Left ventricle myocardium superior (tissue), 1 donor: ENCODE measurements at regions not wholly inside any gene's neighbourhood (a gene's known extent, or its start where the extent isn't known, plus 50 kb on each side); places are given as distances from the start of the nearest gene placed in this dataset.

Source experiments
- ATAC-seq: fragments of 200-7000 bp; cut with Tn5 transposase; one replicate; pipeline ENCODE4 v1.9.1; 2020; ENCODE audit warnings: mild to moderate bottlenecking, moderate library complexity
- DNase-seq: peaks from one replicate; pipeline ENCODE4 v3.0.0-alpha.2; 2020
- intact Hi-C: fragments of 100-400 bp; cut with micrococcal nuclease; formaldehyde crosslinking; loops from one replicate; pipeline ENCODE4 v1.11.0; 2022
- donor health status: DM: no; HTN: yes; CAD: no; lungs with severe emphysema.

GRCh38 chr3:182609575-182610156 is 183.6 kb upstream of the ATP11B start:
- intact Hi-C loops, result no loop called here
- no peak for DNase-seq
- no peak for ATAC-seq

DNA sequence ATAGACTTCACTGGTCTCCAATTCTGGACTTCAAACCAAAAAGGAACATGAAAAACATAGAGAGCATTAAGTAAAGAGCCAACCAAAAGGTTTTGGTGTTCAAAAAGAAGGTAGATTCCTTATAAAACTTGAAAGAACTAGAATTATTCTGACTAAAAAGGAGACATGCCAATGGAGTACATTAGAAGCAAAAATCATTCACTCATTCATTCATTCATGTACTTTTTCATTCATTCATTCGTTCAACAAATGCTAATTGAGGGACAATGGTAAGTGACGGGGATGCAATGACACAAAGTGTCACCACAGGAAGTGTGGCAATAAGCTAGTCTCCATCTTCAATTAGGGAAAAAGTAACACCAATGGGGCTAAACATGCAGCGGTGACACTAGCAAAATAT is 181.0 kb upstream of the ATP11B start:
- DNase-seq (no peak), ATAC-seq (no peak)
- intact Hi-C loops, result no loop called here

- ATAC-seq, result no peak
- DNase-seq, result no peak
- intact Hi-C loops, result no loop called here
Measured at GRCh38 chr3:182617500-182617899, 175.8 kb upstream of the ATP11B start.

DNA sequence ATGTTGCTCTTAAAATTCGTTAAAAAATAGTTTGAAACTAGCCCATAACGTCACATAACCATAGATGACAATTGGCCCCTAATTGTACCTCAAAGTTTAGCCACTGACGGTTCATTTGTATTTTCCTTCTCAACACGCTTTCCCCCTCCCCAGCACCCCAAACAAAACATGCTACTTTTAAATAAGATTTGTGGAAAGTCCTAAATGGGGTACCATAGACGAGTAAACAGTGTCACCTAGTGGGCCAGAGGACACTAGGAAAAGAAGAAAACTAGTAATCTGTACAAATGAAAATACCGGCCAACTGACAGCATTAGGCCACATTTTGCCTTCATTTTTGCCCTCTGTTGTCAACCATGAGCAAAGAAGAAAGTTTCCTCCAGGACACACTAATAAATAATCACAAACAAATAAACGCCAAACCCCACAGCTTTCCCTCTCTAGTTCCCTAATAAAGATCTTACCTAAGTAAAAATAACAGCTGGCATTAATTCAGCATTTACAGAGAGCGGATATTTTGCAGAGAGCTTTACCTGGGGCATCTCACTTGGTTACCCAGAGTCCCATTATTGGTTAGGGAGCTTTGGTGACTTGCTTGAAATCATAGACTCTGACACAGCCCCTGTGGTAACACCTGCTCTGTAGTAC is 175.1 kb upstream of the ATP11B start:
- intact Hi-C loops, result no loop called here
- no peak for ATAC-seq
- DNase-seq, result no peak

DNA sequence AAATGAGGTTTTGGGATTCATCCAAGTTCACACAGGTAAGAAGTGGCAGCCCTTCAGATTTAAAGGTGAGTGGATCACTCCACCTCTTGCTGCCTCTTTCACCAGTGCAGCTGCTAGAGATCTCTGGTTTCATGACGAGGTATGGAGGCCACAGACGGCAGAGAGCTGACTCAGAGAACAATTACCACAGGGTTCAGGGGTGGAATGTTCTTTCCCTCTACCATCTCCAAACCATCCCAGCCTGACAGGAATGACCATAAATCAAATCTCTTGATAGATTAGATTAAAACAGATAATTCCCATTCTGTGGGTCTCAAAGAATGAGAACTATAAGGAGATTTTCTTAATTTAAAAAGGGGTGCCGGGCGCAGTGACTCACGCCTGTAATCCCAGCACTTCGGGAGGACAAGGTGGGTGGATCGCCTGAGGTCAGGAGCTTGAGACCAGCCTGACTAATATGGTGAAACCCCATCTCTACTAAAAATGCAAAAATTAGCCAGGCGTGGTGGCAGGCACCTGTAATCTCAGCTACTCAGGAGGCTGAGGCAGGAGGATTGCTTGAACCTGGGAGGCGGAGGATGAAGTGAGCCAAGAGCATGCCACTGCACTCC is 174.2 kb upstream of the ATP11B start:
- no peak for ATAC-seq
- no peak for DNase-seq
- intact Hi-C loops, result no loop called here

DNA sequence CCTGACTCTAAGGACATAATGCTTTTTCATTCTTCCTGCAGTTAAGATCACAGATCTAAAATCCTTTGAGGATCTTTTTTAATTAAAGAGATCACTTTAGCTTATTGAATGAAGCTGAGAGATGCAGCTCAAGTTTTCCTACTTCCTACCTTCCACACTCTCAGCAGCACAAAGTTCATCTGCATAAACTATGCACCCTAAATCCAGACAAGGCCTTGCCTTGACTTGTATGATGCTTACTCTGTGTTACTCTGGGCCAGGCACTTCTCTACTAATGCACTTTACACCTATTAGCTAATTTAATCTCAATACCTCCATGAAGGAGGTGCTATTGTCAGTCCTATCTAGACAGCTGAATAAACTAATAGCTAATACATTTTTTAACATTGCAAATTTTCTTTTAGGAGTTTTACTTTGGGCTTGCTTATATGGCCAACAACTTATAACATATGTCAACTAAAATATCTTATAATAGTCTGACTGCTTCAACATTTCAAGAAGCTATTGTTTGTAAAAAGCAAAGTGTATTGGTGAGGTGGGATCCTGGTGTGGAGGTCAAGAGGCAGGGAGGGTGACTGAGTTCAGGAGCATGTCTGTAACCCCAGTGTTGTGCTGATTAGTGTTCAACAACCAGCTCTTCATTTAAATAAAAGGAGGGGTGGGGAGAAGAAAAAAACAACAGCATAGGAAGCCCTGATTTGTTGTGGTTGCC is 172.4 kb upstream of the ATP11B start:
- DNase-seq (no peak), ATAC-seq (no peak)
- intact Hi-C loops, result no loop called here

- intact Hi-C loops, result no loop called here
- ATAC-seq (no peak), DNase-seq (no peak)
Measured at GRCh38 chr3:182621435-182622240, 171.7 kb upstream of the ATP11B start.

DNA sequence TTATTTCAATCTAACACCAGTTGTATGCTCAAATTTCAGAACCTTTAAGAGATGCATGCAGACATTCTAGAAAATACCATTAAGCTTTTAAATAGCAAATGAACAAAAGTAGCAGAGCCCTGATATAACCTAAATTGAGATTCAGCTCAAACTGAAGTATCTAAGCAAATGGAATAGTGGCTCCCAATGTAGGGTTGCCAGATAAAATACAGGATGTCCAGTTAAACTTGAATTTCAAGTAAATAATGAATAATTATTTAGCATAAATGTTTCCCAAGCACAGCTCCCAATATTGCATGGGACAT is 171.1 kb upstream of the ATP11B start:
- intact Hi-C loops, result no loop called here
- no peak for DNase-seq
- ATAC-seq, result no peak

DNA sequence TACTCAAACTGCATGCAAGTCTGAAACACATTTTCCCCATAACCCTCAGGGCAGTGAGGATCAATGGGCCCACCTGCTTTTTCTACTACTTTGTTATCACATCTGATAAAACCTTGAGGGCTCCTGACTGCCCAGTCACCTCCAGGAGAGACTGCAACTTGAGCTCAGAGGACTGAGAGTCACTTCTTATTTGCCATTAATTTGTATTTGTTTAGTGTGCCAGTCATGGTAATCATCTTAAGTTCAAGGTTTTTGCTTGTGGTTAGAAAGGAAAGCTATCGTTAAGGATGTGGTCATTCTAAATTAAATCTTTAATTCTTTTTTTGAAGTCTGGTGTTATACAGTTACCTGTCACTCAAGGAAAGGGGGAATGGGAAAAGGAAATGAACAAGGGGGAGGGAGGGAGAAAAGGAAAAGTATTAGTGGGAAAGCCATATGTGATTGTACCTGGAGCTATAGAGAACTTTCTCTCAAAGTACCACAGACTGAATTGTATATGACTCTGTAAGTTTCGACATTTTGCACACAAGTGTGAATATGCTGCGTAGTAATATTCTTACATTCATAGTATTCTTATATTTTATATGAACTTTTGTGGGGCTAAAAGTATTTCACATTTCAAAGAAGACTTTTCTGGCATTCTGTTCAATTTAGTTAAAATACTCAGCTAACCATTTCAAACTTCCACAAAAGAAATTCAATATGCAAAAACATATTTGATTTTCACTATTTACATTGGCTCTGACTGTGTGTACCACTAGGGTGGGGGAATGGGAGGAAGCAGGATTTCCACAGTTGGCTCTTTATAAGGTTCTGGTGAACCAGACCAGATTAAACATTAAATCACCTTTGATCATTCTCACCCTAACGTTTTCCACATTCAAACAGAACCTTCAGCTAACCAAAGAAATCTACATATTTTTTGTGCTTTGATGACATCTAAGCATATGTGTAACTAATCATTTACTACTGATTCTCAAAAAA is 166.5 kb upstream of the ATP11B start:
- DNase-seq (no peak), ATAC-seq (no peak)
- intact Hi-C loops, result no loop called here

DNA sequence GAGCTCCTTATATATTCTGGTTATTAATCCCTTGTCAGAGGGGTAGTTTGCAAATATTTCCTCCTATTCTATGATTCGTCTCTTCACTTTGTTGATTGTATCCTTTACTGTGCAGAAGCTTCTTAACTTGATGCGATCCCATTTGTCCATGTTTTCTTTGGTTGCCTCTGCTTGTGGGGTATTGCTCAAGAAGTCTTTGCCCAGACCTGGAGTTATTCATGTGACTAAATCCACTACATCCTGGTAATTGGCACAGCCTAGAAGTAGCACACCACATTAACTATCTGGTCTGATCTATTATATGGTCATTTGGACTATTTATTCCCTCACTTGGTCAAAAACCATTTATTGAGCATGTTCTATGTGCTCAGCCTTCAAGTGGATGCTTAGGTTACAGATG is 164.8 kb upstream of the ATP11B start:
- intact Hi-C loops, result no loop called here
- ATAC-seq (no peak), DNase-seq (no peak)

GRCh38 chr3:182629521-182629920 is 163.8 kb upstream of the ATP11B start:
- DNase-seq, result no peak
- intact Hi-C loops, result no loop called here
- ATAC-seq, result no peak

DNA sequence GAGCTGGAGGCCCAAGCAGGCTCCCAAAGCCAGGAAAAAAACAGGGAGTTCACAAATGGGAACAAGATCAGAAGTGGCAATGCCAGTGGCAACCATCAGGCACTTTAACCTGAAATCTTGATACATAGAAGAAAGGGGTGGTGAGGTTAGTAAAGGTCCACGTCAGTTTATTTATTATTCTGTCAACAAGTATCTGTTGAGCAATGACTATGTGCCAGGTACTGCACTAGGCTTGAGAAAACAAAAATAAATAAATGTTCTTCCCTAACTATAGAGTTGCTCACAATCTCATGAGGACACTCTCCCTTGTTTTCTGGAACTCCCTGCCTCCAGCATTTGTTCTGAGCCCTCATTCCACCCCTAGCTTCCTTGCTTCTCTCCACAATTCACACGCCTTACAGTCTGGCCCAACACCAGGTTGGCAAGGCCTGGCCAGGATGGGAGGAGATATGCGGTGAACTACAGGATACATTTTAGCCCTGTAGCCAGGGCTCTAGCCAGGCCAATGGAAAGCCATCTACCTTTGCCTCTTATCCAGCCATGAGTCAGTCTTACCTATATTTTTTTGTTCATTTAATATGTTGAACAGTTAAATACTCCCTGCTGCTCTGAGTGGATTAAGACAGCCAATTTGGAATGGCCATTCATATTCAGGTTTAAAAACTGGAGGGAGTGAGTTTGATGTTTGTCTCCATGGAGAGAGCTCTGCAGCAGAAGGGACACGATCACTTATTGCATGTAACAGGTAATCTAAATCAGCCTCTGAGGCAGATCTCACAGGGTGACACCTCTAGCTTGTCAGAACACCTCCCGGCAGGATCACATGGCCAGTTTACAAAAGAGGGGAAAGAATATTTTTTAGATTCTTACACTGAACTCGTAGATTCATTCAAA is 161.9 kb upstream of the ATP11B start:
- ATAC-seq (no peak), DNase-seq (no peak)
- intact Hi-C loops, result no loop called here

GRCh38 chr3:182632077-182632393 is 161.3 kb upstream of the ATP11B start:
- ATAC-seq (no peak), DNase-seq (no peak)
- intact Hi-C loops, result no loop called here

DNA sequence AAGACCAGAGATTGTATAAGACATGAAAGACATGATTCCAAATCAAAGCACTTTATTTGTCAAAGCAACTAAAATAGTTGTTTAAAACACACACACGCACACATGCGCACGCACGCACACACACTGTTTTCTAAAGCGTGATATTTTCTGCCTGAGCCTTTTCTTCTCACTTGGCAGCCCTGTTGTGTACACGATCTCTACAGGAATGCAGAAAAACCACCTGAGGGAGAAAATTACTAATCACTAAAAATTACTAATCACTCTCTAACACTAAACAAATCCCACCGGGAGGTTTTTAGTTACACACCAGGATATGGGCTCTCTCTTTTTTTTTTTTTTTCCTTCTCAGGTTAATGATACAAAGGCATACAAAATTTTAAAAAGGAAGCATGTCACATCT is 160.1 kb upstream of the ATP11B start:
- no peak for ATAC-seq
- intact Hi-C loops, result no loop called here
- no peak for DNase-seq

GRCh38 chr3:182636646-182637045 is 156.7 kb upstream of the ATP11B start:
- DNase-seq (no peak), ATAC-seq (no peak)
- intact Hi-C loops, result no loop called here

DNA sequence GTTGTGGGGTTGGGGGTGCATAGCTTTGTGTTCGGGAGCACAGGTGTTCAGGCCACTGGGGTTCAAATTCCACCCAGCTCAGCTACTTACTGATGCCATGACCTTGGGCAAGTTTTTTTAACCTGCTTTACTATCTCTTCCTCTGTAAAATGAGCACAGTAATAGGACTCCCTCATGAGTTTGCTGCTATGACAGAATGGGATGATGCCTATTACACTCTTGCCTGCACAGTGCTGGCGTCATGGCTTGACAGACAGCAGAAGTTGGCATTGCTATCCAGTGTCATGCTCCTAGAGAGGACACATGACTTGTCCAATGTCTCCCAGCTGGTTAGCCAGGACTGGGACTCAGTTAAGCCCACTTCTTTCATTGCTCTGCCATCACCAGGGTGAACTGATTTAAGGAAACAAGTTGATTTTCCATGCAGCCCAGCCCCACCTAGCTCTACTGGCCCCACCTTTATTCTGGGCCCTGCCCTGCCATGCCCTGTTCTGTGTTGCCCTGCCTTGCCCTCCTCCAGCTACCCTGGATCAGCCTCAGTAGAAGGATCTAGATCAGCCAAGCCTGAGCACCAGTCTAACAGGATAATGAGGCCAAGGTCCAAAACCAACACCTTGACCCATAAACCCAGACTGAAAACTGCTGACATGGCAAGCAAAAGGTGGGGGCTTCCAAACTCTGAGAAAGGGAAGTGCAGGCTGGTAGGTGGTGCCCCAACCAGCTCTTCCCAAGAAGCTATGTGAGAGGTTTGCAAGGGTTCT is 155.8 kb upstream of the ATP11B start:
- intact Hi-C loops, result no loop called here
- DNase-seq (no peak), ATAC-seq (no peak)

GRCh38 chr3:182644013-182644412 is 149.3 kb upstream of the ATP11B start:
- no peak for DNase-seq
- intact Hi-C loops, result no loop called here

More at GRCh38 chr3:182644013-182644412, 149.3 kb upstream of the ATP11B start:
- no peak for ATAC-seq
